ENCODE measurements at regions not wholly inside any gene's neighbourhood (a gene's known extent, or its start where the extent isn't known, plus 50 kb on each side); places are given as distances from the start of the nearest gene placed in this dataset.

GRCh38 chr15:35646790-35647189, 100.8 kb upstream of the DPH6 start:
- Histone ChIP-seq H3K36me3 (ENCODE audit: control insufficient read depth in 1 of 2, insufficient read depth in 2 of 2, low read depth in 1 of 2, low read length in 2 of 2) (no peaks in the 10 kb centered on the region), H3K4me2 (ENCODE audit: low read length, poor library complexity, severe bottlenecking) (no peak overlapping the region), H3K18ac (ENCODE audit: low read depth in 1 of 2, low read length in 2 of 2) (no peak overlapping the region), H4K8ac (ENCODE audit: low read length) (no peak overlapping the region), H3K4ac (ENCODE audit: low read depth in 1 of 2, low read length in 2 of 2) (no peak overlapping the region), H2AFZ (ENCODE audit: low read depth, low read length) (no peak overlapping the region), H3K9ac (ENCODE audit: low read length) (no peak overlapping the region), H2AK5ac (ENCODE audit: low read length, severe bottlenecking) (no peak overlapping the region), H2BK15ac (ENCODE audit: low read depth, poor library complexity, severe bottlenecking) (no peak overlapping the region), H3K9me3 (ENCODE audit: control insufficient read depth, low read length) (peaks cover 12% of the 10 kb centered on the region), H3K79me1 (replicated peaks; ENCODE audit: low read length, poor library complexity, severe bottlenecking) (no peaks in the 10 kb centered on the region), H2BK5ac (ENCODE audit: low read depth, low read length, poor library complexity, severe bottlenecking) (no peak overlapping the region), H3K14ac (ENCODE audit: low read length in 2 of 2) (no peak overlapping the region), H3K23ac (ENCODE audit: low read length in 2 of 2) (no peak overlapping the region), H3K27ac (ENCODE audit: low read length, poor library complexity, severe bottlenecking) (no peak overlapping the region), H4K91ac (ENCODE audit: low read length) (no peak overlapping the region), H3K4me3 (ENCODE audit: insufficient read depth in 1 of 2, low read depth in 1 of 2, low read length in 2 of 2) (no peak overlapping the region), H3K4me1 (ENCODE audit: control insufficient read depth, insufficient read depth, low read depth, low read length) (no peaks in the 10 kb centered on the region), H2BK120ac (ENCODE audit: low read depth, low read length) (no peak overlapping the region), H3K27me3 (ENCODE audit: control insufficient read depth in 1 of 2, insufficient read depth in 1 of 2, low read length in 2 of 2) (no peaks in the 10 kb centered on the region), H2BK12ac (ENCODE audit: low read length in 2 of 2) (no peak overlapping the region)
- no peak for DNase-seq
- WGBS: 95% methylated on average over 1 of the region's 1 CpG

- Histone ChIP-seq H2AFZ (ENCODE audit: low read depth, low read length) (no peak overlapping the region), H3K4me2 (ENCODE audit: low read length, poor library complexity, severe bottlenecking) (no peak overlapping the region), H2BK5ac (ENCODE audit: low read depth, low read length, poor library complexity, severe bottlenecking) (no peak overlapping the region), H3K79me1 (replicated peaks; ENCODE audit: low read length, poor library complexity, severe bottlenecking) (no peaks in the 10 kb centered on the region), H3K4ac (ENCODE audit: low read depth in 1 of 2, low read length in 2 of 2) (no peak overlapping the region), H3K4me3 (ENCODE audit: insufficient read depth in 1 of 2, low read depth in 1 of 2, low read length in 2 of 2) (no peak overlapping the region), H3K18ac (ENCODE audit: low read depth in 1 of 2, low read length in 2 of 2) (no peak overlapping the region), H3K27ac (ENCODE audit: low read length, poor library complexity, severe bottlenecking) (no peak overlapping the region), H3K36me3 (ENCODE audit: control insufficient read depth in 1 of 2, insufficient read depth in 2 of 2, low read depth in 1 of 2, low read length in 2 of 2) (no peaks in the 10 kb centered on the region), H2BK12ac (ENCODE audit: low read length in 2 of 2) (no peak overlapping the region), H4K91ac (ENCODE audit: low read length) (no peak overlapping the region), H2BK15ac (ENCODE audit: low read depth, poor library complexity, severe bottlenecking) (no peak overlapping the region), H3K27me3 (ENCODE audit: control insufficient read depth in 1 of 2, insufficient read depth in 1 of 2, low read length in 2 of 2) (no peaks in the 10 kb centered on the region), H2BK120ac (ENCODE audit: low read depth, low read length) (no peak overlapping the region), H3K9ac (ENCODE audit: low read length) (no peak overlapping the region), H3K23ac (ENCODE audit: low read length in 2 of 2) (no peak overlapping the region), H4K8ac (ENCODE audit: low read length) (no peak overlapping the region), H2AK5ac (ENCODE audit: low read length, severe bottlenecking) (no peak overlapping the region), H3K4me1 (ENCODE audit: control insufficient read depth, insufficient read depth, low read depth, low read length) (no peaks in the 10 kb centered on the region), H3K14ac (ENCODE audit: low read length in 2 of 2) (no peak overlapping the region), H3K9me3 (ENCODE audit: control insufficient read depth, low read length) (peaks cover 11% of the 10 kb centered on the region)
- no peak for DNase-seq
Measured at GRCh38 chr15:35647303-35647702, 101.3 kb upstream of the DPH6 start.

GRCh38 chr15:35648941-35649340, 103.0 kb upstream of the DPH6 start:
- Histone ChIP-seq H3K36me3 (ENCODE audit: control insufficient read depth in 1 of 2, insufficient read depth in 2 of 2, low read depth in 1 of 2, low read length in 2 of 2) (no peaks in the 10 kb centered on the region), H2BK12ac (ENCODE audit: low read length in 2 of 2) (no peak overlapping the region), H3K4me2 (ENCODE audit: low read length, poor library complexity, severe bottlenecking) (no peak overlapping the region), H3K27me3 (ENCODE audit: control insufficient read depth in 1 of 2, insufficient read depth in 1 of 2, low read length in 2 of 2) (no peaks in the 10 kb centered on the region), H2BK120ac (ENCODE audit: low read depth, low read length) (no peak overlapping the region), H3K14ac (ENCODE audit: low read length in 2 of 2) (no peak overlapping the region), H3K4ac (ENCODE audit: low read depth in 1 of 2, low read length in 2 of 2) (no peak overlapping the region), H3K79me1 (replicated peaks; ENCODE audit: low read length, poor library complexity, severe bottlenecking) (no peaks in the 10 kb centered on the region), H2AFZ (ENCODE audit: low read depth, low read length) (no peak overlapping the region), H3K4me1 (ENCODE audit: control insufficient read depth, insufficient read depth, low read depth, low read length) (no peaks in the 10 kb centered on the region), H4K8ac (ENCODE audit: low read length) (no peak overlapping the region), H3K18ac (ENCODE audit: low read depth in 1 of 2, low read length in 2 of 2) (no peak overlapping the region), H2BK15ac (ENCODE audit: low read depth, poor library complexity, severe bottlenecking) (no peak overlapping the region), H3K27ac (ENCODE audit: low read length, poor library complexity, severe bottlenecking) (no peak overlapping the region), H3K4me3 (ENCODE audit: insufficient read depth in 1 of 2, low read depth in 1 of 2, low read length in 2 of 2) (no peak overlapping the region), H3K9ac (ENCODE audit: low read length) (no peak overlapping the region), H4K91ac (ENCODE audit: low read length) (no peak overlapping the region), H3K9me3 (ENCODE audit: control insufficient read depth, low read length) (no peaks in the 10 kb centered on the region), H2AK5ac (ENCODE audit: low read length, severe bottlenecking) (no peak overlapping the region), H2BK5ac (ENCODE audit: low read depth, low read length, poor library complexity, severe bottlenecking) (no peak overlapping the region), H3K23ac (ENCODE audit: low read length in 2 of 2) (no peak overlapping the region)
- 89% methylated on average over 4 of the region's 5 CpGs for WGBS
- no peak for DNase-seq

- Histone ChIP-seq H3K9me3 (ENCODE audit: control insufficient read depth, low read length) (no peaks in the 10 kb centered on the region), H2BK120ac (ENCODE audit: low read depth, low read length) (no peak overlapping the region), H3K4me3 (ENCODE audit: insufficient read depth in 1 of 2, low read depth in 1 of 2, low read length in 2 of 2) (no peak overlapping the region), H3K4me1 (ENCODE audit: control insufficient read depth, insufficient read depth, low read depth, low read length) (no peaks in the 10 kb centered on the region), H3K4ac (ENCODE audit: low read depth in 1 of 2, low read length in 2 of 2) (no peak overlapping the region), H3K79me1 (replicated peaks; ENCODE audit: low read length, poor library complexity, severe bottlenecking) (no peaks in the 10 kb centered on the region), H3K27me3 (ENCODE audit: control insufficient read depth in 1 of 2, insufficient read depth in 1 of 2, low read length in 2 of 2) (no peaks in the 10 kb centered on the region), H2BK5ac (ENCODE audit: low read depth, low read length, poor library complexity, severe bottlenecking) (no peak overlapping the region), H2BK15ac (ENCODE audit: low read depth, poor library complexity, severe bottlenecking) (no peak overlapping the region), H3K27ac (ENCODE audit: low read length, poor library complexity, severe bottlenecking) (no peak overlapping the region), H3K23ac (ENCODE audit: low read length in 2 of 2) (no peak overlapping the region), H3K14ac (ENCODE audit: low read length in 2 of 2) (no peak overlapping the region), H4K8ac (ENCODE audit: low read length) (no peak overlapping the region), H4K91ac (ENCODE audit: low read length) (no peak overlapping the region), H3K18ac (ENCODE audit: low read depth in 1 of 2, low read length in 2 of 2) (no peak overlapping the region), H2BK12ac (ENCODE audit: low read length in 2 of 2) (no peak overlapping the region), H3K9ac (ENCODE audit: low read length) (no peak overlapping the region), H3K36me3 (ENCODE audit: control insufficient read depth in 1 of 2, insufficient read depth in 2 of 2, low read depth in 1 of 2, low read length in 2 of 2) (no peaks in the 10 kb centered on the region), H3K4me2 (ENCODE audit: low read length, poor library complexity, severe bottlenecking) (no peak overlapping the region), H2AK5ac (ENCODE audit: low read length, severe bottlenecking) (no peak overlapping the region), H2AFZ (ENCODE audit: low read depth, low read length) (no peak overlapping the region)
- whole genome bisulfite sequencing: 92% methylated on average over 4 of the region's 4 CpGs
- no peak for DNase-seq
Measured at GRCh38 chr15:35649575-35649974, 103.6 kb upstream of the DPH6 start.
